ENCODE measurements at regions not wholly inside any gene's neighbourhood (a gene's known extent, or its start where the extent isn't known, plus 50 kb on each side); places are given as distances from the start of the nearest gene placed in this dataset.

- Histone ChIP-seq H3K9me3 (no peaks in the 10 kb centered on the region), H3K36me3 (ENCODE audit: low read depth, missing control alignments) (no peaks in the 10 kb centered on the region), H3K27ac (no peak overlapping the region), H3K4me3 (no peak overlapping the region), H3K27me3 (no peaks in the 10 kb centered on the region), H3K4me1 (peaks cover 4% of the 10 kb centered on the region)
- DNase-seq = no peak
- intact Hi-C loops (cut with DNase I; ENCODE audit: low total_unique reads) = no loop called here
- 85 to 95% methylated on average over 7 of the region's 7 CpGs for WGBS, 2 donors
- TF ChIP-seq POLR2A (IDR thresholded peaks at IDR 0.05) (no peak), CTCF (IDR thresholded peaks at IDR 0.05) (no peak)
Observed at GRCh38 chr15:70382009-70382749, 284.5 kb upstream of the TLE3 start.

- H3K27me3 ChIP-seq = no peaks in the 10 kb centered on the region
- DNase-seq = no peak
- H3K4me3 ChIP-seq = no peak overlapping the region
- WGBS, 2 donors = 89 to 93% methylated on average over 7 to 9 of the region's 9 CpGs
- H3K9me3 ChIP-seq = no peaks in the 10 kb centered on the region
- TF ChIP-seq CTCF (IDR thresholded peaks at IDR 0.05) (no peak), POLR2A (IDR thresholded peaks at IDR 0.05) (no peak)
- intact Hi-C loops (cut with DNase I; ENCODE audit: low total_unique reads) = no loop called here
- no peak overlapping the region for H3K27ac ChIP-seq
- H3K36me3 ChIP-seq (ENCODE audit: low read depth, missing control alignments) = no peaks in the 10 kb centered on the region
- peaks cover 12% of the 10 kb centered on the region for H3K4me1 ChIP-seq
Observed at GRCh38 chr15:70379938-70380883, 282.5 kb upstream of the TLE3 start.

GRCh38 chr15:70379134-70379533, 281.4 kb upstream of the TLE3 start:
- H3K27ac ChIP-seq = no peak overlapping the region
- no peaks in the 10 kb centered on the region for H3K9me3 ChIP-seq
- H3K4me3 ChIP-seq = no peak overlapping the region
- no peaks in the 10 kb centered on the region for H3K27me3 ChIP-seq
- intact Hi-C loops (cut with DNase I; ENCODE audit: low total_unique reads) = no loop called here
- H3K4me1 ChIP-seq = peaks cover 12% of the 10 kb centered on the region
- TF ChIP-seq POLR2A (IDR thresholded peaks at IDR 0.05) (no peak), CTCF (IDR thresholded peaks at IDR 0.05) (no peak)
- H3K36me3 ChIP-seq (ENCODE audit: low read depth, missing control alignments) = no peaks in the 10 kb centered on the region
- DNase-seq = no peak
- 94 to 95% methylated on average over 9 of the region's 9 CpGs for WGBS, 2 donors

- TF ChIP-seq POLR2A (IDR thresholded peaks at IDR 0.05) = no peak
- no peak for TF ChIP-seq CTCF (IDR thresholded peaks at IDR 0.05)
- 85 to 90% methylated on average over 8 to 11 of the region's 11 CpGs for WGBS, 2 donors
- DNase-seq = no peak
- no peaks in the 10 kb centered on the region for H3K27me3 ChIP-seq
- H3K27ac ChIP-seq = no peak overlapping the region
- no peaks in the 10 kb centered on the region for H3K36me3 ChIP-seq (ENCODE audit: low read depth, missing control alignments)
- intact Hi-C loops (cut with DNase I; ENCODE audit: low total_unique reads) = no loop called here
- no peak overlapping the region for H3K4me3 ChIP-seq
- H3K9me3 ChIP-seq = no peaks in the 10 kb centered on the region
- H3K4me1 ChIP-seq = peaks cover 12% of the 10 kb centered on the region
Observed at GRCh38 chr15:70378126-70379031, 280.7 kb upstream of the TLE3 start.
